ENCODE measurements at regions not wholly inside any gene's neighbourhood (a gene's known extent, or its start where the extent isn't known, plus 50 kb on each side); places are given as distances from the start of the nearest gene placed in this dataset.
A peak's percentile ranks its signal among the peaks of the same experiment; 100 is the strongest.

DNA sequence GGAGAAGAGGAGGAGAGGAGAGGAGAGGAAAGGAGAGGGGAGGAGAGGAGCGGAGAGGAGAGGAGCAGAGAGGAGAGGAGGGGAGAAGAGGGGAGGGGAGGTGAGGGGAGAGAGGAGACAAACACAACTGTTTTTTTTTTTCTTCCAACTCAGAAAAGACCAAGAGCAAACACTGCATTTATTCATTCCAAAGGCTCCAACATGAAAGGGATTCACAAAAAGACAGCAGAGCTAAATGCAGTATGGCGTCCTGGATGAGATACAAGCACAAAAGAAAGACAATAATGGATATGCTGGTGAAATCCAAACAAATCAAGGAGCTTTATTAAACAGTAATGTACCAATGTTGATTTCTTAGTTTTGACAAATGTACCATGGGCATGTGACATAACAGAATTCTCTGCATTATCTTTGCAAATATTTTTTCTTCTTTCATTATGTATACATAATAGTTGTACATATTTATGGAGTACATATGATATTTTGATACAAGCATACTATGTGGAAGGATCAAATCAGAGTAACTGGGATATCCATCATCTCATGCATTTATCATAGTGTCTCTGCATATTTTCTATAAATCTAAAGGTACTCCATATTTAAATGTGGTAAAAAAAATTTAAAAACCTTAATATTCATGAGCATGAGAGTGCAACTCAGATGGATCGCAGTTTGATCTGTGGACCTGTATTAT lies 204.6 kb downstream of the CBLN4 start:
- no peaks in the 10 kb centered on the region for H3K36me3 ChIP-seq (ENCODE audit: control insufficient read depth in 3 of 3, insufficient read depth in 2 of 3, low read depth in 1 of 3, low read length in 3 of 3)
- no peaks in the 10 kb centered on the region for H3K9me3 ChIP-seq (ENCODE audit: control insufficient read depth in 2 of 2, insufficient read depth in 1 of 2, low read depth in 1 of 2, low read length in 1 of 2)
- no peak overlapping the region for H3K4me3 ChIP-seq (ENCODE audit: low read depth in 1 of 3, low read length in 3 of 3)
- H3K27me3 ChIP-seq (ENCODE audit: control insufficient read depth in 3 of 3, insufficient read depth in 3 of 3, low read length in 3 of 3) = no peaks in the 10 kb centered on the region
- WGBS, 3 donors = 69 to 79% (median 76%) methylated on average over 3 of the region's 3 CpGs
- FAIRE-seq (no peak), DNase-seq (no peak)
- H3K4me1 ChIP-seq (ENCODE audit: control insufficient read depth in 3 of 3, insufficient read depth in 2 of 3, low read depth in 1 of 3, low read length in 2 of 3) = no peaks in the 10 kb centered on the region
- no peak overlapping the region for H3K27ac ChIP-seq (ENCODE audit: low read depth in 1 of 3, low read length in 2 of 3)

DNA sequence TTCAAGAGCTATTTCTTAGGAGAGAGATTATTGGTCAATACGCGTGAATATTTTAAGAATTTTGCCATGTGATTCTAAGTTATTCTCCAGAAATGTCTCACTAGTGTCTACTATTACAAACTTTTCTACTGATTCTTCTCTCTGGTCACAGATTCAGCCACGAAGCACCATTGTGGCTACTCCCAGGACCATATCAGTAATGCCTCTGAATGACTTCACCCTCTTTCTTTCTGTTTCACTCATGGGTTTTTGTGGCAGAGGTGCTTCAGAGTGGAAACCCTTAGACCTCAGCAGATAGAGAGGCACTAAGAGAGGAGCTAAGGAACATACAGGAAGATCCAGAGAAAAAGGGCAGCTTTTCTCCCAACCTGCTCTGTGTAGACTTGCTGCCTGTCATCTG lies 211.3 kb downstream of the CBLN4 start:
- no peak for DNase-seq
- no peak for FAIRE-seq
- no peaks in the 10 kb centered on the region for H3K36me3 ChIP-seq (ENCODE audit: control insufficient read depth in 3 of 3, insufficient read depth in 2 of 3, low read depth in 1 of 3, low read length in 3 of 3)
- no peaks in the 10 kb centered on the region for H3K9me3 ChIP-seq (ENCODE audit: control insufficient read depth in 2 of 2, insufficient read depth in 1 of 2, low read depth in 1 of 2, low read length in 1 of 2)
- H3K27me3 ChIP-seq (ENCODE audit: control insufficient read depth in 3 of 3, insufficient read depth in 3 of 3, low read length in 3 of 3) = no peaks in the 10 kb centered on the region
- no peak overlapping the region for H3K27ac ChIP-seq (ENCODE audit: low read depth in 1 of 3, low read length in 2 of 3)
- WGBS, 3 donors = 67 to 81% (median 72%) methylated on average over 3 of the region's 3 CpGs
- H3K4me3 ChIP-seq (ENCODE audit: low read depth in 1 of 3, low read length in 3 of 3) = no peak overlapping the region
- H3K4me1 ChIP-seq (ENCODE audit: control insufficient read depth in 3 of 3, insufficient read depth in 2 of 3, low read depth in 1 of 3, low read length in 2 of 3) = no peaks in the 10 kb centered on the region

DNA sequence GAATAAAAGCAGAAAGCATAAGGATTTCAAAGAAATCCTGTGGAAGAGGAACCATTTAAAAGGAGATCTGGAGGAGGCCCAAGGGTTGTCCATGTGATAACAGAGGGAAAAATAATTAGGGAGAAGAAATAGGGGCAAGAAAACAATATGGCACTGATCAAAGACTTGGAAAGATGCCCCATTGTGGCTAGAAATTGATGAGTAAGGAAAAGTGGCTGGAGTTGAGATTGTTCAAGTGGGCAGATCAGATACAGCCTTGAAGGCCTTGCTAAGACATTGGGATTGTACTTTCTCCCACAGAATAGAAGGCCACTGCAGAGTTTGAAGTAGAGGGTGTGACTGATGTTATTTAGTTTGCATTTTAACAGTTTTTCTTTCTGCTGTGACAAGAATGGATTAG lies 213.3 kb downstream of the CBLN4 start:
- H3K27me3 ChIP-seq (ENCODE audit: control insufficient read depth in 3 of 3, insufficient read depth in 3 of 3, low read length in 3 of 3) = no peaks in the 10 kb centered on the region
- no peaks in the 10 kb centered on the region for H3K9me3 ChIP-seq (ENCODE audit: control insufficient read depth in 2 of 2, insufficient read depth in 1 of 2, low read depth in 1 of 2, low read length in 1 of 2)
- no peak overlapping the region for H3K4me3 ChIP-seq (ENCODE audit: low read depth in 1 of 3, low read length in 3 of 3)
- H3K27ac ChIP-seq (ENCODE audit: low read depth in 1 of 3, low read length in 2 of 3) = no peak overlapping the region
- FAIRE-seq (no peak), DNase-seq (no peak)
- no peaks in the 10 kb centered on the region for H3K36me3 ChIP-seq (ENCODE audit: control insufficient read depth in 3 of 3, insufficient read depth in 2 of 3, low read depth in 1 of 3, low read length in 3 of 3)
- no peaks in the 10 kb centered on the region for H3K4me1 ChIP-seq (ENCODE audit: control insufficient read depth in 3 of 3, insufficient read depth in 2 of 3, low read depth in 1 of 3, low read length in 2 of 3)

DNA sequence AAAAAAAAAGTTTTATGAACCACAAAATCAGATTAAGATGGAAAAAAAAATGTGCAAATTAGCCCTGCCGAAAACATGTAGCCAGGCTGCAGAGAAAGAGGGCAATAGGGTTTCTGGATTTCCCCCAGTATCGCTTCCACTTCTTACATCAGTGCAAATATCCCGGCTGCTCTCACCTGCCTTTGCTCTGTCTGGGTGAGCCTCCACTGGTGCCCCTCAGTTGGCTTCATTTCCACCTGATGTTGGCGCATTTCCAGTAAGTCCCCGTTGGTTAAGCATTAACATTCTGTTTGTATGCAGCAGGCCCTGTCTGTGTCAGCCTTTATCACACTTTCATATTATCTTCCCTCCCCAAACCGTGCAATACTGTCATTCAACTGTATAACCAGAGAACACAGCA lies 215.1 kb downstream of the CBLN4 start:
- peak in 1 of 2 donors; percentile 2 for DNase-seq
- 18 to 63% (median 46%) methylated on average over 6 of the region's 6 CpGs for WGBS, 3 donors
- no peak for FAIRE-seq
- no peak overlapping the region for H3K4me3 ChIP-seq (ENCODE audit: low read depth in 1 of 3, low read length in 3 of 3)
- H3K27ac ChIP-seq (ENCODE audit: low read depth in 1 of 3, low read length in 2 of 3) = no peak overlapping the region
- no peaks in the 10 kb centered on the region for H3K36me3 ChIP-seq (ENCODE audit: control insufficient read depth in 3 of 3, insufficient read depth in 2 of 3, low read depth in 1 of 3, low read length in 3 of 3)
- H3K4me1 ChIP-seq (ENCODE audit: control insufficient read depth in 3 of 3, insufficient read depth in 2 of 3, low read depth in 1 of 3, low read length in 2 of 3) = no peaks in the 10 kb centered on the region
- no peaks in the 10 kb centered on the region for H3K27me3 ChIP-seq (ENCODE audit: control insufficient read depth in 3 of 3, insufficient read depth in 3 of 3, low read length in 3 of 3)
- no peaks in the 10 kb centered on the region for H3K9me3 ChIP-seq (ENCODE audit: control insufficient read depth in 2 of 2, insufficient read depth in 1 of 2, low read depth in 1 of 2, low read length in 1 of 2)

DNA sequence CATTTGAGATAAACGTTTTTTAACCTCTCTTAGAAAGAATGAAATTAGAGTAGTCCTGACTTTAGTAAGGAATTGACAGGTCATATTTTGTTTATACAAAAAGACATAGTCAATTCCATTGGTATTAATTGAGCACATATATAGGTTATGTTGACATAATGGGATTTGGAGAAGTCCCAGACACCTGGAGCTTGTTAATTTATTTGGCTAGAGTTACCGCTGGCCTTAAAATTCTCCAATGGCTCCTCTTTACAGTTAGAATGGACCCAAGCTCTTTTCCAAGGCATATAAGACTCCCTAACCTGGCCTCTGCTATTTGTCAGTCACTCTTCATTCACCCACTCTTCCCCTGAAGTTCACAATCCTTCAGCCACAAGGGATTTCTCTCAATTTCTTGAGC lies 221.3 kb downstream of the CBLN4 start:
- H3K4me3 ChIP-seq (ENCODE audit: low read depth in 1 of 3, low read length in 3 of 3) = no peak overlapping the region
- H3K9me3 ChIP-seq (ENCODE audit: control insufficient read depth in 2 of 2, insufficient read depth in 1 of 2, low read depth in 1 of 2, low read length in 1 of 2) = no peaks in the 10 kb centered on the region
- WGBS, 3 donors = 44 to 58% (median 55%) methylated on average over 2 of the region's 2 CpGs
- H3K27me3 ChIP-seq (ENCODE audit: control insufficient read depth in 3 of 3, insufficient read depth in 3 of 3, low read length in 3 of 3) = no peaks in the 10 kb centered on the region
- DNase-seq (no peak), FAIRE-seq (no peak)
- no peaks in the 10 kb centered on the region for H3K4me1 ChIP-seq (ENCODE audit: control insufficient read depth in 3 of 3, insufficient read depth in 2 of 3, low read depth in 1 of 3, low read length in 2 of 3)
- H3K36me3 ChIP-seq (ENCODE audit: control insufficient read depth in 3 of 3, insufficient read depth in 2 of 3, low read depth in 1 of 3, low read length in 3 of 3) = no peaks in the 10 kb centered on the region
- H3K27ac ChIP-seq (ENCODE audit: low read depth in 1 of 3, low read length in 2 of 3) = no peak overlapping the region

DNA sequence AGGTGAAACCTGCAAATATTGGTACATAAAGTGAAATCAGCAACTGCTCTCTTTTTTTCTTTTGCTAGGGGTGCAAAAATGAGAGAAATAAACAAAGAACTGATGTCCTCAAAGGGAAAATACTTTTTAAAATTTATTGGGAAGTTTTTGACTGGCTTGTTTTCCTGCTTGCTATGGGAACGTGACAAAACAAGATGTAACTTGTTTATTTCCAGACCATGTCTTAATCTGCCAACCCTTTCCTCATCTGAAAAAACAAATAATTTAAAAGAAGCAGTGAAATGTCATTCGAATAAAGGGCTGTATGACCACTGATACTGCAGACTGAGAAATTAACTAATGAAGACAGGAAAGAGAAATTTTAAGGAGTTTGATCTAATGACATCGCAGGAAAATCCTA lies 221.9 kb downstream of the CBLN4 start:
- WGBS, 3 donors = 63 to 81% (median 78%) methylated on average over 3 of the region's 3 CpGs
- Histone ChIP-seq H3K4me1 (ENCODE audit: control insufficient read depth in 3 of 3, insufficient read depth in 2 of 3, low read depth in 1 of 3, low read length in 2 of 3) (no peaks in the 10 kb centered on the region), H3K36me3 (ENCODE audit: control insufficient read depth in 3 of 3, insufficient read depth in 2 of 3, low read depth in 1 of 3, low read length in 3 of 3) (no peaks in the 10 kb centered on the region), H3K27ac (ENCODE audit: low read depth in 1 of 3, low read length in 2 of 3) (no peak overlapping the region), H3K9me3 (ENCODE audit: control insufficient read depth in 2 of 2, insufficient read depth in 1 of 2, low read depth in 1 of 2, low read length in 1 of 2) (no peaks in the 10 kb centered on the region), H3K4me3 (ENCODE audit: low read depth in 1 of 3, low read length in 3 of 3) (no peak overlapping the region), H3K27me3 (ENCODE audit: control insufficient read depth in 3 of 3, insufficient read depth in 3 of 3, low read length in 3 of 3) (no peaks in the 10 kb centered on the region)
- DNase-seq (no peak), FAIRE-seq (no peak)

DNA sequence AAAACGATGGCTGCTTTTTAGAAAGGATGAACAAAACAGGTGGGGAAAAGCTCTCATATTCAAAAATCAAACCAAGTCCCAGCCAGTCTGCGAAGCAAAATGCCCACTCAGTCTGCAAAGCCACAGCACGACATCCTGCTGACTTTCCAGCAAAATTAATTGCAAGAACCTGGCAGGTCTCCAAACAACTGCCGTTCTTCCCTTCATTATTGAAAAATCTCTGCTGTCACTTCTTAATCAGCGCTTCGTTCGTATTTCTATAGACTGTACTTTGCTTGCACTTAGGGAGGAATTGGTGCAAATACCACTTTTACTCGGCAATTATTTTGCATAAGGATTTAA lies 222.4 kb downstream of the CBLN4 start:
- Histone ChIP-seq H3K36me3 (ENCODE audit: control insufficient read depth in 3 of 3, insufficient read depth in 2 of 3, low read depth in 1 of 3, low read length in 3 of 3) (no peaks in the 10 kb centered on the region), H3K4me1 (ENCODE audit: control insufficient read depth in 3 of 3, insufficient read depth in 2 of 3, low read depth in 1 of 3, low read length in 2 of 3) (no peaks in the 10 kb centered on the region), H3K9me3 (ENCODE audit: control insufficient read depth in 2 of 2, insufficient read depth in 1 of 2, low read depth in 1 of 2, low read length in 1 of 2) (peaks cover 0 to 1% of the 10 kb centered on the region in 2 donors), H3K27me3 (ENCODE audit: control insufficient read depth in 3 of 3, insufficient read depth in 3 of 3, low read length in 3 of 3) (no peaks in the 10 kb centered on the region), H3K4me3 (ENCODE audit: low read depth in 1 of 3, low read length in 3 of 3) (no peak overlapping the region), H3K27ac (ENCODE audit: low read depth in 1 of 3, low read length in 2 of 3) (no peak overlapping the region)
- 53 to 71% (median 65%) methylated on average over 8 of the region's 8 CpGs for WGBS, 3 donors
- no peak for FAIRE-seq
- DNase-seq = no peak

DNA sequence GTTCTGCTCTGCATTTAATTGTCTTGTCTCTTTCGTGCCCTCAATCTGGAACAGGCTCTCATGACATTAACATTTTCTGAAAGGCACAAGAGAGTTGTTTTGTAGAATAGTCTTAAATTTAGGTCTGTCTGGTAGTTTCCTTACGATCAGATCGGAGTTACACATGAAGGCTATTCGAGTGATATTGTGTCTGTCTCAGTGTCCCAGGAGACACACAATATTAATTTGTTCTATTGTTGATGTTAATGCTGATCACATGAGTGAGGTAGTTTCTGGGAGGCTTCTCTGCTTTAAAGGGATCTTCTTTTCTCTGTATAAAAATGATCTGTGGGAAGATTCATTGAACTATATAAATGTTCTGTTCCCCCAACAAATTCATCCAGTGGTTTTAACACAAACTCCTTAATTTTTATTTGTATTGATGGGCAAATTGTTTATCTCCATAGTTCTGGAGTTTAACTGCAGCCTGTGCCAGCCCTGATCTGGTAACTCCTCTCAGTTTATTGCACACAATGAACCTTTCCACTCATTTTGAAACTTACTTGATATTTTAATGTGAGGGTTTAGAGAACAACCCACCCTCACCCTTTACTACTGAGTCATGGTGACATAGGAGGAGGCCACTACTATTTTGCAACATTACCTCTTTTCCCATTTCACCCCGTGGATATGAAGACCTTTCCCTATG lies 223.0 kb downstream of the CBLN4 start:
- no peaks in the 10 kb centered on the region for H3K36me3 ChIP-seq (ENCODE audit: control insufficient read depth in 3 of 3, insufficient read depth in 2 of 3, low read depth in 1 of 3, low read length in 3 of 3)
- no peak for DNase-seq
- H3K4me3 ChIP-seq (ENCODE audit: low read depth in 1 of 3, low read length in 3 of 3) = no peak overlapping the region
- H3K9me3 ChIP-seq (ENCODE audit: control insufficient read depth in 2 of 2, insufficient read depth in 1 of 2, low read depth in 1 of 2, low read length in 1 of 2) = peaks cover 0 to 1% of the 10 kb centered on the region in 2 donors
- no peak overlapping the region for H3K27ac ChIP-seq (ENCODE audit: low read depth in 1 of 3, low read length in 2 of 3)
- no peak for FAIRE-seq
- WGBS, 3 donors = 68 to 77% (median 76%) methylated on average over 5 of the region's 5 CpGs
- no peaks in the 10 kb centered on the region for H3K4me1 ChIP-seq (ENCODE audit: control insufficient read depth in 3 of 3, insufficient read depth in 2 of 3, low read depth in 1 of 3, low read length in 2 of 3)
- H3K27me3 ChIP-seq (ENCODE audit: control insufficient read depth in 3 of 3, insufficient read depth in 3 of 3, low read length in 3 of 3) = no peaks in the 10 kb centered on the region

DNA sequence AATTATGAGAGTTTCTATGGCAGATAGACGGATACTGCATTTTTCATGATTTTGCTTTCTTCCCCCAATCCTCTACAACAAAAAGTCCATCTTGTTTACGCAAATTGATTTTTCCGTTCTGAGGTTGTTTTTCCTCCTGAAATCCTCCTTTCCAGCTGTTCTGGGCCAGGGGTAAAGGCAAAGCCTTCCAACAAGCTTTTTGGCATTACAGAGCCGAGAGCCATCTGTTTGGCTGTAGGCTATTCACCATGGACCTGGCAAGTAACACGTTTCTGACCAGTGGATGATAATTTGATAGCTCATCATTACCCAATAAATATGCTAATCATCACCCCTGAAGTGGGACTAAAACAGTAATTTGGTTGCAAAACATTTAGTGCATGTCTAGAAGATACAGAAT lies 226.5 kb downstream of the CBLN4 start:
- no peaks in the 10 kb centered on the region for H3K27me3 ChIP-seq (ENCODE audit: control insufficient read depth in 3 of 3, insufficient read depth in 3 of 3, low read length in 3 of 3)
- 71 to 79% (median 75%) methylated on average over 5 of the region's 5 CpGs for WGBS, 3 donors
- H3K4me3 ChIP-seq (ENCODE audit: low read depth in 1 of 3, low read length in 3 of 3) = no peak overlapping the region
- no peak for DNase-seq
- H3K9me3 ChIP-seq (ENCODE audit: control insufficient read depth in 2 of 2, insufficient read depth in 1 of 2, low read depth in 1 of 2, low read length in 1 of 2) = peaks cover 0 to 1% of the 10 kb centered on the region in 2 donors
- H3K27ac ChIP-seq (ENCODE audit: low read depth in 1 of 3, low read length in 2 of 3) = no peak overlapping the region
- no peak for FAIRE-seq
- H3K36me3 ChIP-seq (ENCODE audit: control insufficient read depth in 3 of 3, insufficient read depth in 2 of 3, low read depth in 1 of 3, low read length in 3 of 3) = no peaks in the 10 kb centered on the region
- H3K4me1 ChIP-seq (ENCODE audit: control insufficient read depth in 3 of 3, insufficient read depth in 2 of 3, low read depth in 1 of 3, low read length in 2 of 3) = no peaks in the 10 kb centered on the region
